UCSD-AML1 (cell line): ENCODE measurements at regions not wholly inside any gene's neighbourhood (a gene's known extent, or its start where the extent isn't known, plus 50 kb on each side); places are given as distances from the start of the nearest gene placed in this dataset.
A peak's percentile ranks its signal among the peaks of the same experiment; 100 is the strongest.
"Not testable (repeated sequence)": the region's sequence is repeated elsewhere in the genome, so short reads cannot be mapped to it uniquely, and the experiment has no call there.

Source experiments
- DNase-seq: peaks from one replicate; lab custom pipeline; 2025; ENCODE audit not compliant: unreplicated experiment; lab: John Stamatoyannopoulos, UW

DNA sequence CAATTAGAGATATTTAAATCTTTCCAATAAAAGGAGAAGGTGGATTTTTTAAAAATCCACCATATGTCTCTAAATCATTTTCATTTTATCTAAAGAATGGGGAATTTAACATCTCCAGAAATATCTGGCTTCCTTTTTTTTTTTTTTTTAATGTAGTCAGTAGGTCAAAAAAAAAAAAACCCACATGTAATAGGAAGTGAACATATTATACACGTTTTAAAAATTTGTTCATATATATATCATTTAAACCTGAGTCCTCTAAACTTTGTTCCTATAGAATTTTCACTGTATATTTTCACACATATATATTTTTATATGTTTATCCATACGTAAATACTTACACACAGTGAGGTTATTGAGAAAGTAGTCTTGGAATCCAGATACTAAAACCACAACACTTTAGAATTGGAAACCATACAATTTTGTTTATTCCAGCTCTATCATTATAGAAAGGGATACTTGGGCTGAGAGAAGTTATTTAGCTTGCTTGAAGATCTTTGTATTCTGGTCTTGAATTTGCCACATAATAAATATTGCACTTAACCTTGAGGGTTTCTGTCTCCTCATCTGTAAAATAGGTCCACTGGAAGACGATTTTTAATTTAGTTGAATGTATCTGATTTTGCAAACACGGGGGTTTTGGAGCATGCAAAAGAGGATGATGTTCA is 62.1 kb upstream of the ZNF217 start:
- DNase-seq: no peak

GRCh38 chr20:53654932-53655624 is 61.4 kb upstream of the ZNF217 start:
- peak; percentile 25 for DNase-seq

- not testable (repeated sequence) for DNase-seq
Observed at GRCh38 chr20:53654521-53654920, 60.9 kb upstream of the ZNF217 start.

- no peak for DNase-seq
Observed at GRCh38 chr20:53652859-53653517, 59.3 kb upstream of the ZNF217 start.

DNA sequence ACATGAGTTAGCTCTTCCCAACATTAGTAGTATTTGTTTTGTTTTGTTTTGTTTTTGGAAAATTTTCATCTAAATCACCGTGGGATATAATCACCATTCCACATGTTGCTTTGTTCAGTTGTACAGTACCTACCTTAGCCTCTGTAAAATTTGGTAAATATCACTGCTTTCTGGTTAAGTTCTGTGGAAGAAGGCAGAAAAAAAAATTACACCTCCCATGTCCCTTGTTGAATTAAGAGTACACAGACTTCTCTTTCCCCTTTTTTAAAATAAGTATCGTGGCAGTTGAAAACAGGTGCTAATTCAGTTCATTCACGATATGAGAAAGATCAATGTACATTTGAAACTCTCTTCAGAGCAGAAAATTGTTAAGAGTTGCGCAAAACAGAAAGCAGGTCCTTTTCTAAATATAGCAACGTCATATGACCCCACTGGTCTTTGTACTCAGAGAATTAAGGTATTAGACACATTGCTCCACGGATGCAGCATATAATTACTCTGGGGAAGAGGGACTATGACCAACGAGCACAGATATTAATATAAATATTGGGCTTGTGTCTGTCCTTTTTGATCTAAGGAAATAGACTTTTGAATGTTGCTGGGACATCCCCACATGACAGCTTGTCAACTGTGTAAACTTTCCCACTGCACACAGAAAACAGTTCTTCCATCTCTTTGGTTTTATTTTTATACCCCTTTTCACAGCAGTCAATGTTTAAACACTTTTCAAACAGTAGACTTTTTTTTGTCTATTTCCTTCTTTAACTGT is 58.6 kb upstream of the ZNF217 start:
- DNase-seq: no peak

DNA sequence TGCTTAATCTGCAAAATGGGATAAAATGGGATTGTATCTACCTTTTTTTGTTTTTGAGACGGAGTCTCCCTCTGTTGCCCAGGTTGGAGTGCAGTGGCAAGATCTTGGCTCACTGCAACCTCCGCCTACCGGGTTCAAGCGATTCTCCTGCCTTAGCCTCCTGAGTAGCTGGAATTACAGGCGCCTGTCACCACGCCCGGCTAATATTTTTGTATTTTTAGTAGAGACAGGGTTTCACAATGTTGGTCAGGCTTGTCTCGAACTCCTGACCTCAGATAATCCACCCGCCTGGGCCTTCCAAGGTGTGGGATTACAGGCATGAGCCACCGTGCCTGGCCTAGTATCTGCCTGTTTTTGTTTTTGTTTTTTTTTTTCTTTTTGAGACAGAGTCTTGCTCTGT is 55.9 kb upstream of the ZNF217 start:
- DNase-seq: not testable (repeated sequence)

- DNase-seq: no peak
Observed at GRCh38 chr20:53647286-53647821, 53.7 kb upstream of the ZNF217 start.

- no peak for DNase-seq
Observed at GRCh38 chr20:53646550-53646949, 52.9 kb upstream of the ZNF217 start.

GRCh38 chr20:53645582-53645897 is 51.9 kb upstream of the ZNF217 start:
- DNase-seq: no peak

GRCh38 chr20:53644108-53644507 is 50.5 kb upstream of the ZNF217 start:
- not testable (repeated sequence) for DNase-seq
